ENCODE measurements at regions not wholly inside any gene's neighbourhood (a gene's known extent, or its start where the extent isn't known, plus 50 kb on each side); places are given as distances from the start of the nearest gene placed in this dataset.

DNA sequence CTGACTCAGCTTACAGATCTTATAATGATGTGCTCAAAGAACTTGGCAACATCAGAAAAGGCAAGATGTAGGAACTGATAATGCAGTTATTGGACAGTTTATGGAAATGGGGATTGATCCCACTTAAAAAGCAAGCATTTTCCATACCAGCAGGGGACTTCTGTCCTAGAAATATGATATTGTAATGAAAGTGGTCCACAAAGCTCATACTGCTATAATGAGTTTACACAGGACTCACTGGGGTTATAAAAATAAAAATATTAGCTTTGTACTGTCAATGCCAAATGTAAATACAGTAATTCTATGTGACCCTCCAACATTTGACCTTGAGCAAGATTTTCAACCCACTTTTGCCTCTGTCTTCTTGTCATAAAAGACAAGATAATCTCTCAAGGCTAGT lies 145.5 kb upstream of the SEM1 start:
- no peaks in the 10 kb centered on the region for H3K9me3 ChIP-seq (ENCODE audit: control insufficient read depth in 4 of 4, low read length in 3 of 4)
- DNase-seq (ENCODE audit: low spot score): no peak
- no peak overlapping the region for H3K27ac ChIP-seq (ENCODE audit: low read depth in 1 of 2, low read length in 2 of 2)
- no peaks in the 10 kb centered on the region for H3K27me3 ChIP-seq (ENCODE audit: control insufficient read depth in 4 of 4, insufficient read depth in 4 of 4, low read length in 3 of 4)
- no peaks in the 10 kb centered on the region for H3K4me1 ChIP-seq (ENCODE audit: control insufficient read depth in 4 of 4, insufficient read depth in 4 of 4, low read length in 3 of 4)
- H3K9ac ChIP-seq (ENCODE audit: low read depth in 1 of 2, low read length in 2 of 2): no peak overlapping the region
- H3K36me3 ChIP-seq (ENCODE audit: control insufficient read depth in 4 of 4, insufficient read depth in 3 of 4, low read depth in 1 of 4, low read length in 3 of 4): no peaks in the 10 kb centered on the region
- H3K4me3 ChIP-seq (ENCODE audit: low read depth in 1 of 3, low read length in 3 of 3): no peak overlapping the region
- TF ChIP-seq NR2F2 (IDR thresholded peaks at IDR 0.05) (no peak), JUND (IDR thresholded peaks at IDR 0.05) (no peak)
- TF ChIP-seq, protein P1, sequence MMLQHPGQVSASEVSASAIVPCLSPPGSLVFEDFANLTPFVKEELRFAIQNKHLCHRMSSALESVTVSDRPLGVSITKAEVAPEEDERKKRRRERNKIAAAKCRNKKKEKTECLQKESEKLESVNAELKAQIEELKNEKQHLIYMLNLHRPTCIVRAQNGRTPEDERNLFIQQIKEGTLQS (IDR thresholded peaks at IDR 0.05): no peak

DNA sequence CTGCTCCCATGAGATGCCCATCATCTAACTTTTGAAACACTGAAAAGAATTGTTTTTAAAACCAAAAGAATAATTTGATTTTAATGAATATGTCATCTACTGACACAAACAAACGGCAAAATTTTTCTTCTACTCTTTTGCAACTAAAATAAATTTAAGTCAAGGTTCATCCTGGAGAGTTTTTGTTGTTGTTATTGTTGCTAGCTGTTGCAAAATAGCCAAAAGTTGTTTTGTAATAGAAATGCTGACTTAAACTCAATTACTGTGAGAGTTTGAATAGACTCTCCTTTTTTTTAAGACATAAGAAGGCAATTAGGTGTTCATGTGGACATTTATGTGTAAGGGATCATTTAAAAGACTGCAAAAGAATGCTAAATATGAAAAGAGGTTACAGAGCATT lies 146.0 kb upstream of the SEM1 start:
- Histone ChIP-seq H3K27me3 (ENCODE audit: control insufficient read depth in 4 of 4, insufficient read depth in 4 of 4, low read length in 3 of 4) (no peaks in the 10 kb centered on the region), H3K9ac (ENCODE audit: low read depth in 1 of 2, low read length in 2 of 2) (no peak overlapping the region), H3K4me1 (ENCODE audit: control insufficient read depth in 4 of 4, insufficient read depth in 4 of 4, low read length in 3 of 4) (no peaks in the 10 kb centered on the region), H3K27ac (ENCODE audit: low read depth in 1 of 2, low read length in 2 of 2) (no peak overlapping the region), H3K4me3 (ENCODE audit: low read depth in 1 of 3, low read length in 3 of 3) (no peak overlapping the region), H3K9me3 (ENCODE audit: control insufficient read depth in 4 of 4, low read length in 3 of 4) (no peaks in the 10 kb centered on the region), H3K36me3 (ENCODE audit: control insufficient read depth in 4 of 4, insufficient read depth in 3 of 4, low read depth in 1 of 4, low read length in 3 of 4) (no peaks in the 10 kb centered on the region)
- 66% methylated on average over 1 of the region's 1 CpG for WGBS
- DNase-seq (ENCODE audit: low spot score): no peak
- TF ChIP-seq FOXA2 (IDR thresholded peaks at IDR 0.05) (no peak), FOXA1 (IDR thresholded peaks at IDR 0.05) (no peak), HNF4G (IDR thresholded peaks at IDR 0.05) (no peak), TAF1 (conservative IDR thresholded peaks at IDR 0.05) (no peak), SP1 (IDR thresholded peaks at IDR 0.05) (no peak), YY1 (IDR thresholded peaks at IDR 0.05) (no peak), JUND (IDR thresholded peaks at IDR 0.05) (no peak), RAD21 (IDR thresholded peaks at IDR 0.05) (no peak), RXRA (IDR thresholded peaks at IDR 0.05) (no peak)
- TF ChIP-seq, protein P2, sequence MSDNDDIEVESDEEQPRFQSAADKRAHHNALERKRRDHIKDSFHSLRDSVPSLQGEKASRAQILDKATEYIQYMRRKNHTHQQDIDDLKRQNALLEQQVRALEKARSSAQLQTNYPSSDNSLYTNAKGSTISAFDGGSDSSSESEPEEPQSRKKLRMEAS (IDR thresholded peaks at IDR 0.05): no peak

DNA sequence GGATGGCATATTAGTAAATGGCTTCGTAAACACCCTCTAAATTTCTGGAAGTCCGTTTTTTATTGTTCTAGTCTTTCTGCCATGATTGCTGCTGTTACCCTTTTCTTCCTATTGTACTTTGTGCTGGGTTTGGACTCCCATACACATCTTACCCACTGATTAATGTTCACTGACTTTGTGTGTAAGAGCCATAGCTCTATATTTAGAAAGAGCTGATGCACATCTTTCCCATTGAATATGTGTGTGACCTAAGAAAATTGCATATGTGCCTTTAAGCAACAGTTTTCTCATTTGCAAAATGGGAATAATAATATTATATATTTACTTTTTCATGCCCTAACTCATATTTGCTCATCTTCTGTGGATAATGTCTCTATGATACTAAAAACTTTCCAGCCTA lies 135.8 kb upstream of the DLX6 start:
- no peak for DNase-seq (ENCODE audit: low spot score)
- Histone ChIP-seq H3K4me3 (ENCODE audit: low read depth in 1 of 3, low read length in 3 of 3) (no peak overlapping the region), H3K9ac (ENCODE audit: low read depth in 1 of 2, low read length in 2 of 2) (no peak overlapping the region), H3K36me3 (ENCODE audit: control insufficient read depth in 4 of 4, insufficient read depth in 3 of 4, low read depth in 1 of 4, low read length in 3 of 4) (no peaks in the 10 kb centered on the region), H3K27ac (ENCODE audit: low read depth in 1 of 2, low read length in 2 of 2) (no peak overlapping the region), H3K27me3 (ENCODE audit: control insufficient read depth in 4 of 4, insufficient read depth in 4 of 4, low read length in 3 of 4) (no peaks in the 10 kb centered on the region), H3K9me3 (ENCODE audit: control insufficient read depth in 4 of 4, low read length in 3 of 4) (no peaks in the 10 kb centered on the region), H3K4me1 (ENCODE audit: control insufficient read depth in 4 of 4, insufficient read depth in 4 of 4, low read length in 3 of 4) (no peaks in the 10 kb centered on the region)
- WGBS: 70% methylated on average over 2 of the region's 2 CpGs
- TF ChIP-seq HNF4A (conservative IDR thresholded peaks at IDR 0.05) (no peak), GABPA (IDR thresholded peaks at IDR 0.05 in 1 of 2, conservative IDR thresholded peaks at IDR 0.05 in 1 of 2) (no peak), RAD21 (IDR thresholded peaks at IDR 0.05) (no peak), NR2F2 (IDR thresholded peaks at IDR 0.05) (no peak), RXRA (IDR thresholded peaks at IDR 0.05) (no peak), JUND (IDR thresholded peaks at IDR 0.05) (no peak), FOXA1 (IDR thresholded peaks at IDR 0.05) (no peak), YY1 (IDR thresholded peaks at IDR 0.05) (no peak), FOXA2 (IDR thresholded peaks at IDR 0.05) (no peak), EGR1 (IDR thresholded peaks at IDR 0.05; ENCODE audit: low read depth in 2 of 2) (no peak)
- TF ChIP-seq, protein P3, sequence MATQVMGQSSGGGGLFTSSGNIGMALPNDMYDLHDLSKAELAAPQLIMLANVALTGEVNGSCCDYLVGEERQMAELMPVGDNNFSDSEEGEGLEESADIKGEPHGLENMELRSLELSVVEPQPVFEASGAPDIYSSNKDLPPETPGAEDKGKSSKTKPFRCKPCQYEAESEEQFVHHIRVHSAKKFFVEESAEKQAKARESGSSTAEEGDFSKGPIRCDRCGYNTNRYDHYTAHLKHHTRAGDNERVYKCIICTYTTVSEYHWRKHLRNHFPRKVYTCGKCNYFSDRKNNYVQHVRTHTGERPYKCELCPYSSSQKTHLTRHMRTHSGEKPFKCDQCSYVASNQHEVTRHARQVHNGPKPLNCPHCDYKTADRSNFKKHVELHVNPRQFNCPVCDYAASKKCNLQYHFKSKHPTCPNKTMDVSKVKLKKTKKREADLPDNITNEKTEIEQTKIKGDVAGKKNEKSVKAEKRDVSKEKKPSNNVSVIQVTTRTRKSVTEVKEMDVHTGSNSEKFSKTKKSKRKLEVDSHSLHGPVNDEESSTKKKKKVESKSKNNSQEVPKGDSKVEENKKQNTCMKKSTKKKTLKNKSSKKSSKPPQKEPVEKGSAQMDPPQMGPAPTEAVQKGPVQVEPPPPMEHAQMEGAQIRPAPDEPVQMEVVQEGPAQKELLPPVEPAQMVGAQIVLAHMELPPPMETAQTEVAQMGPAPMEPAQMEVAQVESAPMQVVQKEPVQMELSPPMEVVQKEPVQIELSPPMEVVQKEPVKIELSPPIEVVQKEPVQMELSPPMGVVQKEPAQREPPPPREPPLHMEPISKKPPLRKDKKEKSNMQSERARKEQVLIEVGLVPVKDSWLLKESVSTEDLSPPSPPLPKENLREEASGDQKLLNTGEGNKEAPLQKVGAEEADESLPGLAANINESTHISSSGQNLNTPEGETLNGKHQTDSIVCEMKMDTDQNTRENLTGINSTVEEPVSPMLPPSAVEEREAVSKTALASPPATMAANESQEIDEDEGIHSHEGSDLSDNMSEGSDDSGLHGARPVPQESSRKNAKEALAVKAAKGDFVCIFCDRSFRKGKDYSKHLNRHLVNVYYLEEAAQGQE (IDR thresholded peaks at IDR 0.05): no peak
- TF ChIP-seq, protein P1 (IDR thresholded peaks at IDR 0.05): no peak
- TF ChIP-seq, protein P2 (IDR thresholded peaks at IDR 0.05): no peak
- TF ChIP-seq, protein P4, sequence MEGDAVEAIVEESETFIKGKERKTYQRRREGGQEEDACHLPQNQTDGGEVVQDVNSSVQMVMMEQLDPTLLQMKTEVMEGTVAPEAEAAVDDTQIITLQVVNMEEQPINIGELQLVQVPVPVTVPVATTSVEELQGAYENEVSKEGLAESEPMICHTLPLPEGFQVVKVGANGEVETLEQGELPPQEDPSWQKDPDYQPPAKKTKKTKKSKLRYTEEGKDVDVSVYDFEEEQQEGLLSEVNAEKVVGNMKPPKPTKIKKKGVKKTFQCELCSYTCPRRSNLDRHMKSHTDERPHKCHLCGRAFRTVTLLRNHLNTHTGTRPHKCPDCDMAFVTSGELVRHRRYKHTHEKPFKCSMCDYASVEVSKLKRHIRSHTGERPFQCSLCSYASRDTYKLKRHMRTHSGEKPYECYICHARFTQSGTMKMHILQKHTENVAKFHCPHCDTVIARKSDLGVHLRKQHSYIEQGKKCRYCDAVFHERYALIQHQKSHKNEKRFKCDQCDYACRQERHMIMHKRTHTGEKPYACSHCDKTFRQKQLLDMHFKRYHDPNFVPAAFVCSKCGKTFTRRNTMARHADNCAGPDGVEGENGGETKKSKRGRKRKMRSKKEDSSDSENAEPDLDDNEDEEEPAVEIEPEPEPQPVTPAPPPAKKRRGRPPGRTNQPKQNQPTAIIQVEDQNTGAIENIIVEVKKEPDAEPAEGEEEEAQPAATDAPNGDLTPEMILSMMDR (IDR thresholded peaks at IDR 0.05; ENCODE audit: low read depth, low read length, missing input control): no peak
